ENCODE measurements at regions not wholly inside any gene's neighbourhood (a gene's known extent, or its start where the extent isn't known, plus 50 kb on each side); places are given as distances from the start of the nearest gene placed in this dataset.

DNA sequence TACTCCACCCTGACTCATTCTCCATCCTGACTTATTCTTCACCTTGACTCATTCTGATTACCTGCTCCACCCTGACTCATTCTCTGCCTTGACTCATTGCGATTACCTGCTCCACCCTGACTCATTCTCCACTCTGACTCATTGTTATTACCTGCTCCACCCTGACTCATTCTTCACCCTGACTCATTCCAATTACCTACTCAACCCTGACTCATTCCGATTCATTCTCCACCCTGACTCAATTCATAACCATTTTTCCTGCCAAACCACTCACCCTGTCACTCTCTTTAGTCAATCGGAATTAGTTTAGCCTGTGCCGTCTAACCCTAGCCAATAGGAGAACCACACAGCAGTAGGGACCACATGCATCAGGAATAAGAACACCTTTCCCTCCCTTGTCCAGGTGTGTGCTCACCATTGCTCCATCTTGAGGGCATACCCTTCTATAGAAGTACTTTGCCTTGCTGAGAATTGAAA lies 1227.4 kb upstream of the PCDH20 start:
- no peak for DNase-seq

DNA sequence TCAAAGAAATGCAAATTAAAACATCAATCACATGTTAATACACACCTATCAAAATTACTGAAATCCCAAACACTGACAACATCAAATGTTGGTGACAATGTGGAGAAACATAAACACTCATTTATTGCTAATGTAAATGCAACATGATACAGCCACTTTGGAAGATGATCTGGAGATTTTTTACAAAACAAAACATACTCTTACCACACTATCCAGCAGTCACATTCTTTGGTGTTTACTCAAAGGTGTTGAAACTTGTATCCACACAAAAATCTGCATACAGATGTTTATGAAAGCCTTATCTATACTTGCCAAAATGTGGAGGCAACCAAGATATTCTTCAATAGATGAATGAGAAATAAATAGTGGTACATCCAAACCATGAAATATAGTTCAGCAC lies 1219.5 kb upstream of the PCDH20 start:
- DNase-seq, result no peak

DNA sequence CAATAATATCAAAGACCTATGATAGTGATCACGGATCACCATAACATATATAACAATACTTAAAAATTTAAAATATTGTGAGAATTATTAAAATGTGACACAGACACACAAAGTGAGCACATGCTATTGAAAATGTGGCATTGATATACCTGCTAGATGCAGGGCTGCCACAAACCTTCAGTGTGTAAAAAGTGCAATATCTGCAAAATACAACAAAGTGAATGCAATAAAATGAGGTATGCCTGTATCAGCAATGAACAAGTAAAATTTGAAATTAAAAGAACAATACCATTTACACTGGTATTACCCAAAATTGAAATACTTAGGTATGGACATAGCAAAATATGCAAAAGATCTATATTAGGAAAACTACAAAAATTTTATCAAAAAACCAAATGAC lies 1217.8 kb upstream of the PCDH20 start:
- no peak for DNase-seq

DNA sequence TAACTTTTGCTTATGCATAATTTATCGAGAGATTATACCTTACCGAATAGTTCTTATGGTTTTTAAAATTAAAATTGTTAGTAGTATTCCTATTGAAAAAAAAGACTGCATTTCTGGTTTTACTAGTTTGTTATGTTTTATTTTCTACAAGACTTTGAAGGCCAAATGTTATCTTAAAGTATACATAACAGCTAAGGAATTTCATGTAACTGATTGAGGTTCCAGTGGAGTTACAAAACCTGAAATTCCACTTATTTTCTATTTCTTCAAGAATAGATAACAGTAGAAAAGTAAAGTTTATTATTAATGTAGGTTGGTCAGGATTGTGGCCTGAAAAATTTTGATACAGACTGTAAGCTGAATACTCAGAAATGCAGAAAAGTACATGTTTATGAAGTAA lies 1216.0 kb upstream of the PCDH20 start:
- DNase-seq, result no peak

DNA sequence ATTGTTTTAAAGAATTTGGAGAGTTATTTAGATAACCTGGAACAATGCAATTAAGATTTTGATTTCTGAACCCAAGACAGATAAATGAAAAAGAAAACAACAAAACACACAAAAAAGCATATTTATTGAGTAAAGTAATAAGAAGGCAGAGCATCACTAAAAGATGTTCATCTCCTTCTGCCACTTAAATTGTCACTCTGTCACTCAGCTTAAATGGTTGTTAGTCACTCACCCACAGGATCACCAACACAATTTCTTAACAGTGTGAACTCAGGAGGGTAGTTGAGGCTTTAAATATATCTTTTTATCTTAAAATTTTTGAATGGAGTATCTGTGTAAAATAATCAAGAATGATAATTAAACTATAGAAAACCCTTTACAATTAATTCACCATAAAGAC lies 1215.5 kb upstream of the PCDH20 start:
- no peak for DNase-seq

DNA sequence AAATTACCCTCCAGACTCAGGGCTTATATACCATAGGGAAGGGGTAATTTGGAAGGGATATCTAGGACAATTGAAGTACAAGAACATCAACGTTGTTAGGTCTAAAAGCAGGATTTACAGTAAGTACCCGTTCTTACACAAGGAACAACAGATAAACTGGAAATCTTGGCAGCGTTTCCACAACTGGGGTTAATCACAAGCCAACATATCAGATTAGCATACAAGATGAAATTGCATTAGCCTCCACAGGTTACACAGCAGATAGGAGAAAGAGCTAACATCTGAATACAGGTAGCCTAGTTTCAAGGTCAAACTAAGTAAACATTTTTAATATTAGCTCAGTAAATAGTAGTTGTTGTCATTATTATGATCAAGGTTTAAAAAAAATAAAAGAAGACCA lies 1214.0 kb upstream of the PCDH20 start:
- DNase-seq, result no peak

DNA sequence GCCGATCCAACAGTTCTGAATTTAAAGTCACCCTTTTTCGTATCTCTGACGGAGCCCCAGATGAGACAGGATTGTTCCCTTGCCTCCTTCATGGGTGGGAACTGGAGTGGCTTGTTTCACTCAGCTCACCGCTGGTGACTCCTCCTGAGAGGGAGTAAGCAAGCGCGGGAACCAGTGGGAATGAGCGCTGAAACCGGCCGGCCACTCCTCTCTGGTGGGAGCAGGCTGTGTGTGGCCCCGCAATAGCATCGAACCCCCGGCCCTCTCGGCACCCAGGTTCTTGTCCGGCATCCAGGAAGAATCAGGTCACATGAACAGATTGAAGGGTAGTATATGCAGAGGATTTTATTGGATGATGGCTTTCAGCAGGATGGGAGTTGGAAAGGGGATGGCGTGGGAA lies 1211.6 kb upstream of the PCDH20 start:
- DNase-seq, result no peak

DNA sequence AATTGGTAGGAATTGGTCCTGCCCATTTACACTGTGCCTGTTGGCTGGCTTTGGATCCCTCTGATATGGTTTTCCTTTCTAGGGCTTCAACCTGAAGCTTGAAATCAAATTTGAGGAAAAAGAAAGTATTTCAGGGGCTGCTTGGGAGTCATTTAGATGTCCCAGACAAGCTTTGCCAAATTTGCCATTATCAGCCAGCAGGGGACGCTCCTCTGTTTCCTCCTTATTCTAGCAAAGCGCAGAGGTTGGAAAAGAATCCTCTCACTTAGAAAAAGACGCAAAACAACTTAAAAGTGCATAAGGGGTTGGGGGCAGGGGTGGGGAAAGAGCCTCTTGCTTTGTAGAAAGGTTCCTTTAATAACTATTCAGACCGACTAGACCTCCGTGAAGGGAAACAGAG lies 1211.1 kb upstream of the PCDH20 start:
- DNase-seq, result no peak

DNA sequence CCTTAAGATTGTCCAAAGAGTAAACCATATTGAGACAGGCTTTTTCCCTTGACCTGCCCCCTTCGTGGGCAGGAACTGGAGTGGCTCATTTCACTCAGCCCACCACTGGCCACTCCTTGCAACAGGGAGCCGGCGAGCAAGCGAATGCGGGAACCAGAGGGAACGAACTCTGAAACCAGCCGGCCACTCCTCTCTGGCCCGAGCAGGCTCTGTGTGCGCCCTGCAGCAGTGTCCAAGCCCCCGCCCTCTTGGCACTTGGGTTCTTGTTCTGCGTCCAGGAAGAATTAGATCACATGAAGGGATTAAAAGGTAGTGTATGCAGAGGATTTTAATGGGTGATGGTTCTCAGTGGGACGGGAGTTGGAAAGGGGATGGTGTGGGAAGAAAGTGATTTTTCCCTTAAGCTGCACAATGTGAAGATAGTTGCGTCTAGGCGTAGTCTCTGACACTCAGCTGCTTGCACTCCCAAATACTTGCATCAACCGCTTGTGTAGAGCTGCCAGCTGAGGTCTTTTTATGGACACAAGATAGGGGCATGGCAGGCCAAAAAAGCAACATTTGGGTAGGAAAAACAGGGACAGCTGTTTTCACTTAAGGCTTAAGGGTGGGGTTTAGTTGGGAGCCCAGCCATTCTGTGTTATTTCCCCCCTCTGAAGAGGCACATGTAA lies 1209.7 kb upstream of the PCDH20 start:
- DNase-seq, result no peak

DNA sequence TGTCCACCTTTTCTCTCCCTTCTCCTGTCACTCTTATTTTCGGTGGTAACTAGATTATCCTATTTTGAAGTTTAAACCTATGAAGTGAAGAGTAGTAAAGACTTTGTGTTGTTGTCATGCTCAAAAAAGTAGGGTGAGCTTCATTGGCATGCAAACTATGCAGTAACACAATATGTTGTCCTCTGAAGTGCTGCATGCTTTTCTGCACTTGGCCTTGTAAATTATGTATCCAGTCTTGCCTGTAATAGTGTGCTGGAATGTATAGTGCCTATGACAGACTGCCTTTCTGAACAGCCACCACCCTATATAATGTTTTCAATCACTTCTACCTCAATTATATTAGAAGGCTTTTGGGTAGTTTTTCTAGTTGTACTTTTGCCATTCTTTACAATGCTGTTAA lies 1198.2 kb upstream of the PCDH20 start:
- no peak for DNase-seq

DNA sequence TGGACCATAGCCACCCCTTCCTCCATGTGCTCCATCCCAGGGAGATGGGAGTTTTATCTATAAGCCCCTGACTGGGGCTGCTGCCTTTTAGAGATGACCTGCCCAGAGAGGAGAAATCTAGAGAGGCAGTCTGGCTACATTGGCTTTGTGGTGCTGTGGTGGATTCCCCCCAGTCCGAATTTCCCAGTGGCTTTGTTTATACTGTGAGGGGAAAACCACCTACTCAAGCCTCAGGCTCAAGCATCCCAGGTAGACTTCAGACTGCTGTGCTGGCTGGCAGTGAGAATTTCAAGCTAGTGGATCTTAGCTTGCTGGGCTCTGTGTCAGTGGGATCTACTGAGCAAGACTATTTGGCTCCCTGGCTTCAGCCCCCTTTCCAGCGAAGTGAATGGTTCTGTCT lies 1195.7 kb upstream of the PCDH20 start:
- no peak for DNase-seq

DNA sequence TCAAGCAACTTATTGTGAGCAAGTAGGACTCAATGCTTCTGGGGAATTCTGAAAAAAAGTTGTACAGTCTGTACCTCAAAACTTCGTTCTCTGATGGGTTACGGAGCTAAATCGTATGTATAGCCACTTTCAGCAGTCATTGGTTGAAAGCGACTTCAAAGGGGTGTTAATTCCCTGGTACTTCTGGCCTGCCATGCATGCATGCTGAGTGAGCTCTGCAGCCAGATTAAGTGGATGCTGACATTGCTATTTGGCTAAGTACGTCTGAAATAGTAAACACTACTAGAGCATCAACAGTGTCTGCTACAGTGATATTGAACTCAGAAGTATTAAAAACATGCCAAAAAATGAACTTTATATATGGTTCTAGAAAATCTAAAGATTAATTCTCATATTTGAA lies 1183.1 kb upstream of the PCDH20 start:
- DNase-seq, result no peak

DNA sequence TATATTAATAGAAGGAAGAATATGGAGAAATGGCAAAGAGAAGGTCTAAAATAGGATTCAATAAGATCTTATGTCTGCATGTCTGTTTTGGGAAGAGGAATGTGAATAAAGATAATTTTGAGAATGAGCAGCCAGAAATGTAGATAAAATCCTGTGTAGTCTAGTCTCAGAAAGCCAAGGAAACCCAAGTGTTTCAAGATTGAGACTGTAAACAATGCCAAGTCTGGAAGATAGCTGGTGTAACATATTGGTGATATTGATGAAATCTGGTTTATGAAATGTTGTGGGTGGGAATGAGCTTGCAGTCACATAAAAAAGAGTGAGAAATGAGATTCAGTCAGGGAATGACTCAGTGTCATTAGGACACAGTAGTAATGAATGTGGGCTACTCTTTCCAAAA lies 1180.3 kb upstream of the PCDH20 start:
- no peak for DNase-seq

DNA sequence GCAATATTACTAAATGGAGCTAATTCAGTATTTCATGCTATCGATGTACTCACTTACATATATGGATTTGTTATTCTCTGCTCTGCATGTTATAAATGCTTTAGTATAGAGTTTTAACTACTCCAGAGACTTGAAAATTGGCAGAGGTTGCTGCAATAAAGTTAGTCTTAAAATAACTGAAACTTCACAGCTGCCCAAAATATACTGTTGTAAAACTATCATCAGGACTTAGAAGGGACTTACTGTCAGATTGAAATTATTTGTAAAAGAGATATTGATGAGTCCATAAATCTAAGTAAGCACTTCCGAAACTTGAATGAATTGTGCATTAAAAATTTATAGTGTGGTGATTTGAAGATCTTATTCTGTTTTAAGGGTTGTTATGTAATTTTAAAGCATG lies 1178.2 kb upstream of the PCDH20 start:
- DNase-seq, result no peak

DNA sequence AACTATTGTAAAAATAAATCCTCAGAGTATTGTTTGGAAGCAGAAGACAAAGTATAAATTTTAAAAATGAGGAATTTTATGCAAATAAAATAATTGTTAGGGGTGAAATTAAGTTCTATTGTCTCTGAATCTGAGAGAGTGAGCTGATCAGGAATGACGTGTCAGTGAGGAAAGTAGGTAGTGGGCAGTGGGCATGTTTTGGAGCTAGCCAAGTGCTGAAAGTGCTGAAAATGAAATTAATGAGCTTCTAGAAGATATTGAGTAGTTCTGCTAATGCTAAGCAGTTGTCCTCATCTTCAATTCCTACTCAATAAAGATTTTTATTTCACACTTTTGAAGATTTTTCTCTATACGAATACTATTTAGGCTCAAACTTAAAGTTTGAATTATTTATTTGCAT lies 1167.8 kb upstream of the PCDH20 start:
- no peak for DNase-seq

DNA sequence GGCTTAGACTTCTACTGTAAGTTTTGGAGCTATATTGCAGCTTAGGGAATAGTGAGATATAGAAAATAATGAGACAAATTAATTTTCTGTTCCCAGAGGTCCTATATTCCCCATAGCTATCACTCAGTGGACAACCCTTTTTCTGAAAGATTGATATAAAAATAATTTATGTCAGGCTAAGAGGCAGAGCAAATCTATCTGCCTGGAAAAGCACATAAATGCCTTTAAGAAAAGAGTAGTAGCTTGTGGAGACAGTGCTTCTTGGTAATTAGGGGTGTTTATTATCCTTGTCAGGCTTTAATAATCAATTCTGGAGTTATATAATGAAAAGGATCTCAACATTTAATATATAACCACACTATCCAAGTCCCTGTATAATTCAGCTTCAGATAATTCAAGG lies 1162.8 kb upstream of the PCDH20 start:
- DNase-seq, result no peak

DNA sequence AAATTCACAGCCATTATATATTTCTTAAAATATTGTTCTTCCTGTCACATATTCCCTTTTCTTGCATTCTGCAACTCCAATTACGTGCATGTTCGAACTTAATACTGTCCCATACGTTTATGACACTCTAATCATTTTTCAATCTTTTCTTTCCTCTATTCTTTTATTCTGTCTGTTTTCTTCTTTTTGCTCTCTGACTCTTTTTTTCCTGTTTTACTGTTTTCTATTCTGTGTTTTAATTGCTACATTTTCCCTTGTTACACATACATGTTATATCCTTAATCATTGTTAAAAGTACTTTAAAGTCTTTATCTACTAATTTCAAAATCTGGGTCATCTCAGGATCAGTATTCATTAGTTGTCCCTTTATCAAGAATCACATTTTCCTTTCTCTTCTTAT lies 1149.1 kb upstream of the PCDH20 start:
- no peak for DNase-seq

DNA sequence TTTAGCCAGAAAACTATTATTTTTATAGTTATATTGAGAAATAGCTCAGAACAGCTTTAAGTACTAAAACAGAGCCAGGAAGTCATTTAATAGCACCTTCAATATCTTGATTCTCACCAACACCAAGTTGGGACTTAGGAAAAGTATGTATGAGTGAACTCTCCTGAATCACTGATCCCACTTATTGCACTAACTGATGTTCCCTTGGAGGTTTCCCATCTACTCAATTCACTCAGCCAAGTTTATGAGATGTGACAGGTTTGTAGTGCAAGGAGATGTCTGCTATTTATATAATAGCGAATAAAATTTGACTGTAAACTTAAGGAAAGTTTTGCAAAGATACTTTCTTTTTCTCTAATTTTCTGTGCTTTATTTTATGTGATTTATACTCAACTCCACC lies 1147.6 kb upstream of the PCDH20 start:
- no peak for DNase-seq

DNA sequence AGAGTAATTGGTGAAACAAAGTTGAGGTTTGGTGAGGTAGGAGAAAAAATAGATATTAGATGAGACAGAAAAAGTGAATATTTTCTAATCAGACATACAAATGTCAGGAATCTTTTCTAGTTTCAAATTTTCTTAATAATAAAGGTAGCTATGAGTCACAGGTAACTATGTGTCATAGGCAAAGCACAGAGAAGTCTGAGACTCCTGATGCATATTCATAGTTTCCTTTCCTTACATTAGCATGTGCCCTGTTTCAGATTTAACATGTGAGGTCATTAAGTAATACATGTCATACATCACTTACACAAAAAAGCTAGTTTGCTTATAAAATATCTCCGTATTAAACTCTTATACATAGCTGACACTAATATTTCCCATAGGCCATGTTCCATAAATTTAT lies 1141.3 kb upstream of the PCDH20 start:
- no peak for DNase-seq

DNA sequence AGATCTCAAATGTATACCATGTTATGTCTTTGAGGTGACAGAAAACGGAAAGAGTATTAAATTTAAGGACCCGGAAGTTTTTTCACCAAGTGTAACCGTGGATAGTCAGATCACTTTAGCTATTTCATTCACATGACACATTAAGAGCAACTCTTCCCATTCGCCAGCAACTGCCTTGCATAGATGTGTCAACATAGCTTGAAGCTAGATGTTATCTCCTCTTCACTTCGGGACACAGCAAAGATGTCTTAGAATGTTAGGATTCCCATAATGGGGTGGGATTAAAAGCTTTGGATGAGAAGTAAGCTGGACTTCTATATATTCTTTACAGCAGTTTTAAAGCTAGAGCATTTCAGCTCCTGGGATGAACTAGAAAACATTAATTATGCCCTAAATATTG lies 1135.9 kb upstream of the PCDH20 start:
- no peak for DNase-seq

DNA sequence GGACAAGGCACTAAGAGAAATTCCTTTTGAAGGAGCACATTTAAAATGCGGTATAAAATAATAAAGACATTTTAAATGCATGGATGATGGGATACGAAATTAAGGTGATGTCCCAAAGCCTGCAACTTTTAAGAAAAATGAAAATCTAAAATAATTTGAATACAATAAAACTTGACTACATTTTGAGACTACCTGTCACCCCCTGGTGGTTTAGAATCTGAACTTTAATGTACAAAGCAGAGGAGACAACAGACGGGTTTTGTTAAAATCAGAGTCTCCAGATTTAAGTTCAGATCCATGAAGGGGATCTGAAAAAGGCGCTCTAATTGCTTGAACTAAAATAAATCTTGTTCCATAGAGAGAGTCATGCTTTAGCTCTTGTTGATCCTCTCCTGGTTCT lies 1129.3 kb upstream of the PCDH20 start:
- no peak for DNase-seq

DNA sequence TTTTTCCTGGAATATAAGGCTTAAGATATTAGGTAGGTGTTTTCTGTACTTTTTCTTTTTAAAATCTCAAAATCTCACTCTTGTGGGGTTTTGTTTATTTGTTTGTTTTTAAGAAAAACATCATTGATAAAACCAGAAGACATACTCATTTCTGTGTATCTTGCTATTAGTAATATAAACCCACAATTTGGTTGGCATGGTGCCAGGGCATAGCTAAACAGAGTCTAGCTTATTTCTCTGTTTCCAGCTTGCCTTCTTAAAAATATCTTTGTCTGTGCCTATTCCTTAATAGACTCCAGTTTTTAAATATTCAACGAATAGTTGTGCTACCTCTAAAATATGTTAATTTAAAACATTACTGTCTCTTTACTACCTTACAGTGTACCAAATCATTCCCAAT lies 1121.9 kb upstream of the PCDH20 start:
- no peak for DNase-seq

DNA sequence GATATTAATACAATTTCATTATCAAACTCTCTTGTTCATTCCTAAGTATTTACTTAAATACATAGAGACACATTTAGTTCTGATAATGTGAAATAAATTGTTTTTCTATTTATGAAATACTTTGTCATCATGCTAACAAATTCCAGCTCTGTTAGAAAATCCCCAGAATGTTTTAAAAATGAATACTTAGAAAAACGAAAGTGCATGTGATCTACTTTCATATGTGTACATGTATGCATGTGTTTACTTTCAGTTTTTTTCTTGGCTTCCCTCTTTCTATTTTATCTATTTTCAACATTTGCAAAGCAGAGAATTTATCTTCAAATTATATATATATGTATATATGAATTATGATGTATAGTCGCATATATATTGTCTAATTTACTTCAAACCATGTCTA lies 1110.0 kb upstream of the PCDH20 start:
- no peak for DNase-seq

DNA sequence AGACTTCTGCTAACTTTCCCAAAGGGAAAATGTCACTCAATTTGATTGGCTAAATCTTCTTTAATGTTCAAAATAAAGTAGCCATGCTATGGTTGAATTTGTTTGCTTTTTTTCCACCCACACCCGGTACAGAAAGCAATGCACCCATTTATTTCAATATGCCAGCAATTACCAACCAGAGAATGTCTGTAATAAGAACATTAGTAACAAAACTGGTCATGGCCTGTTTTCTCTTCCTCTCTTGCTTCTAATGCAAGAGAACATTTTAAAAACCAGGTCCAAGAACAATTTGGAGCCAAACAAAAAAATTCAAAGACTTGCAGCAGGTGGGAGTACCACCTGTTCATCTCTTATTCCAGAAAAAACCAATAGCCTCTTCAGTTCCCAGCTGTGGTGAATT lies 1108.8 kb upstream of the PCDH20 start:
- peak; percentile 63 for DNase-seq

DNA sequence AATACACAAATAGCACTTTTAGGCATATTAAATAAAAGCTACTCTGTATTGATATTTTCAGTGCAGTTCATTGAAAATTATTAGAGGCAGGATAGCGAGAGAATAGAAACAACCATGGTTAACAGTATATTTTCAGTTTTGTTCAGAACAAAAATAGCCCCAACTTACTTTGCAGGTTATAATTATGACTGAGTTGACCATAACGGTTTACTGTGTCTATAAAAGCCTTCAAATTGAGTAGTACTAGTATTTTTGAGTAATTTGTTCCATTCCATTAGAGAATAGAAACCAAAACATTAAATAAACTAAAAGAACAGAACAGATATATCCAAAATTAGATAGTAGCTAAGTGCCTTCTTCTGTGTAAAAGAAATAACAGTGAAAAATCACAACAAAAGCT lies 1108.4 kb upstream of the PCDH20 start:
- DNase-seq, result no peak

Measured in DMS153 (cell line).